ENCODE measurements at regions not wholly inside any gene's neighbourhood (a gene's known extent, or its start where the extent isn't known, plus 50 kb on each side); places are given as distances from the start of the nearest gene placed in this dataset.

DNA sequence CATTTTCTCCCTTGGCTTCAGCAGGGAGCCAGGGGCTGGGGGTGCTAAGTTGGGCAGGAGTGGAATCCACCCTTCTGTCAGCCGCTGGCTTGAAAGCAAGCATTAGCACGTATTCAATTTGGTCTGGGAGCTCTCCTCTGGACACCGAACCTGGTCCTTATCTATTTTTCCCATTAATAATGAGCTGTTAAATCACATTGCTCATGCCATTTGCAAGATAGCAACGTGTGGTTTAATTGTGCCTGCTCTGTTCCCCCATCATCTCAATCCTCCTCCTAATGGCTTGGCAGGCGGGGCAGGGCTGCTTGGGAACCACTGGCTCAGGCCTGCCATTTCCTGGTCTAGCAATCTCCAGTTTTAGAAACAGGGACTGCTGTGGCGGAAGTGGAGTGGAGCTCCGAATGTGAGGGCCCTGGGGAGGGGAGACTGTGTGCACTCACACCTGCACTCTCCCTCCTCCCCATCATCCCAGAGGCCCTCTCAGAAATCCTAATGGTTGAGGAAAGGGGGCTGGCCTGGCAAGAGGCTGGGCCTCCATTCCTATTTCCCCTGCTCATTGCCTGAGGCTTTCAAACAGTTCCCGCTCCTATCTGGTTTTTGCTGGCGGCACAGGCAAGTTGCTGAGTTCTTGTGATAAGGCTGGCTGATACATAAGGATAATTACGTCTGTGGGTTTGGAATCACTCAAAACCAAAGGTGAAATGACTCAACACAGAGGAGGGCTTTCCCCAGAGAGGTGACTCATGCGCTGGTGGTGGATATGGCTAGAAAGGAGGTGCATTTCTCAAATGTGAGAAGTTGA is 201.2 kb upstream of the E2F8 start (continued):
- TF ChIP-seq TEAD1 (CRISPR knock-in tag; IDR thresholded peaks at IDR 0.05) (peak in 1 of 2 experiments; percentile 61; a peak in 1 of 4 replicates), GABPB1 (CRISPR knock-in tag; IDR thresholded peaks at IDR 0.05) (peak; percentile 78), ZNF263 (CRISPR knock-in tag; IDR thresholded peaks at IDR 0.05; ENCODE audit: borderline replicate concordance) (peak; percentile 98), GABPA (tag; conservative IDR thresholded peaks at IDR 0.05; ENCODE audit: low read depth) (peak; percentile 70), KDM1A (IDR thresholded peaks at IDR 0.05) (peak; percentile 93 to 94), MXI1 (IDR thresholded peaks at IDR 0.05; ENCODE audit: low read depth, low read length) (peak; percentile 49; the same call in 1 of the 2 replicates), NCOR1 (IDR thresholded peaks at IDR 0.05) (peak; percentile 97), SPI1 (IDR thresholded peaks at IDR 0.05; ENCODE audit: borderline replicate concordance, low read depth, low read length) (0 out of 2 replicates have a peak, but pooled peaks have one; percentile 22), HDAC2 (IDR thresholded peaks at IDR 0.05) (peak; percentile 86), ZNF79 (CRISPR knock-in tag; IDR thresholded peaks at IDR 0.05; ENCODE audit: low read depth) (no peak), ZNF212 (CRISPR knock-in tag; IDR thresholded peaks at IDR 0.05) (no peak), ZSCAN29 (IDR thresholded peaks at IDR 0.05) (no peak), TAL1 (IDR thresholded peaks at IDR 0.05) (peak; percentile 97), CCNT2 (IDR thresholded peaks at IDR 0.05; ENCODE audit: borderline replicate concordance, extremely low read depth, insufficient read length, low read depth, low read length) (peak; percentile 79), FOXM1 (IDR thresholded peaks at IDR 0.05; ENCODE audit: low read depth) (peak; percentile 95), FOXM1 (CRISPR knock-in tag; IDR thresholded peaks at IDR 0.05; ENCODE audit: low read depth) (no peak), ZNF24 (IDR thresholded peaks at IDR 0.05) (0 out of 2 replicates have a peak, but pooled peaks have one; percentile 28), HDAC1 (IDR thresholded peaks at IDR 0.05) (peak in 1 of 2 experiments; percentile 80; a peak in 2 of 4 replicates), MEIS2 (IDR thresholded peaks at IDR 0.05; ENCODE audit: partially characterized antibody) (peak; percentile 76)
- TF ChIP-seq, protein P1, sequence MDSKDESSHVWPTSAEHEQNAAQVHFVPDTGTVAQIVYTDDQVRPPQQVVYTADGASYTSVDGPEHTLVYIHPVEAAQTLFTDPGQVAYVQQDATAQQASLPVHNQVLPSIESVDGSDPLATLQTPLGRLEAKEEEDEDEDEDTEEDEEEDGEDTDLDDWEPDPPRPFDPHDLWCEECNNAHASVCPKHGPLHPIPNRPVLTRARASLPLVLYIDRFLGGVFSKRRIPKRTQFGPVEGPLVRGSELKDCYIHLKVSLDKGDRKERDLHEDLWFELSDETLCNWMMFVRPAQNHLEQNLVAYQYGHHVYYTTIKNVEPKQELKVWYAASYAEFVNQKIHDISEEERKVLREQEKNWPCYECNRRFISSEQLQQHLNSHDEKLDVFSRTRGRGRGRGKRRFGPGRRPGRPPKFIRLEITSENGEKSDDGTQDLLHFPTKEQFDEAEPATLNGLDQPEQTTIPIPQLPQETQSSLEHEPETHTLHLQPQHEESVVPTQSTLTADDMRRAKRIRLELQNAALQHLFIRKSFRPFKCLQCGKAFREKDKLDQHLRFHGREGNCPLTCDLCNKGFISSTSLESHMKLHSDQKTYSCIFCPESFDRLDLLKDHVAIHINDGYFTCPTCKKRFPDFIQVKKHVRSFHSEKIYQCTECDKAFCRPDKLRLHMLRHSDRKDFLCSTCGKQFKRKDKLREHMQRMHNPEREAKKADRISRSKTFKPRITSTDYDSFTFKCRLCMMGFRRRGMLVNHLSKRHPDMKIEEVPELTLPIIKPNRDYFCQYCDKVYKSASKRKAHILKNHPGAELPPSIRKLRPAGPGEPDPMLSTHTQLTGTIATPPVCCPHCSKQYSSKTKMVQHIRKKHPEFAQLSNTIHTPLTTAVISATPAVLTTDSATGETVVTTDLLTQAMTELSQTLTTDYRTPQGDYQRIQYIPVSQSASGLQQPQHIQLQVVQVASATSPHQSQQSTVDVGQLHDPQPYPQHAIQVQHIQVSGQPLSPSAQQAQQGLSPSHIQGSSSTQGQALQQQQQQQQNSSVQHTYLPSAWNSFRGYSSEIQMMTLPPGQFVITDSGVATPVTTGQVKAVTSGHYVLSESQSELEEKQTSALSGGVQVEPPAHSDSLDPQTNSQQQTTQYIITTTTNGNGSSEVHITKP (IDR thresholded peaks at IDR 0.05; ENCODE audit: partially characterized antibody), result peak; percentile 94
- TF ChIP-seq, protein P2, sequence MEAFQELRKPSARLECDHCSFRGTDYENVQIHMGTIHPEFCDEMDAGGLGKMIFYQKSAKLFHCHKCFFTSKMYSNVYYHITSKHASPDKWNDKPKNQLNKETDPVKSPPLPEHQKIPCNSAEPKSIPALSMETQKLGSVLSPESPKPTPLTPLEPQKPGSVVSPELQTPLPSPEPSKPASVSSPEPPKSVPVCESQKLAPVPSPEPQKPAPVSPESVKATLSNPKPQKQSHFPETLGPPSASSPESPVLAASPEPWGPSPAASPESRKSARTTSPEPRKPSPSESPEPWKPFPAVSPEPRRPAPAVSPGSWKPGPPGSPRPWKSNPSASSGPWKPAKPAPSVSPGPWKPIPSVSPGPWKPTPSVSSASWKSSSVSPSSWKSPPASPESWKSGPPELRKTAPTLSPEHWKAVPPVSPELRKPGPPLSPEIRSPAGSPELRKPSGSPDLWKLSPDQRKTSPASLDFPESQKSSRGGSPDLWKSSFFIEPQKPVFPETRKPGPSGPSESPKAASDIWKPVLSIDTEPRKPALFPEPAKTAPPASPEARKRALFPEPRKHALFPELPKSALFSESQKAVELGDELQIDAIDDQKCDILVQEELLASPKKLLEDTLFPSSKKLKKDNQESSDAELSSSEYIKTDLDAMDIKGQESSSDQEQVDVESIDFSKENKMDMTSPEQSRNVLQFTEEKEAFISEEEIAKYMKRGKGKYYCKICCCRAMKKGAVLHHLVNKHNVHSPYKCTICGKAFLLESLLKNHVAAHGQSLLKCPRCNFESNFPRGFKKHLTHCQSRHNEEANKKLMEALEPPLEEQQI (IDR thresholded peaks at IDR 0.05), result peak; percentile 81
- TF ChIP-seq, protein P3, sequence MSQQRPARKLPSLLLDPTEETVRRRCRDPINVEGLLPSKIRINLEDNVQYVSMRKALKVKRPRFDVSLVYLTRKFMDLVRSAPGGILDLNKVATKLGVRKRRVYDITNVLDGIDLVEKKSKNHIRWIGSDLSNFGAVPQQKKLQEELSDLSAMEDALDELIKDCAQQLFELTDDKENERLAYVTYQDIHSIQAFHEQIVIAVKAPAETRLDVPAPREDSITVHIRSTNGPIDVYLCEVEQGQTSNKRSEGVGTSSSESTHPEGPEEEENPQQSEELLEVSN (IDR thresholded peaks at IDR 0.05; ENCODE audit: borderline replicate concordance in 1 of 2, extremely low read depth in 1 of 2, insufficient read depth in 1 of 2, insufficient read length in 1 of 2, low read depth in 1 of 2, low read length in 1 of 2, poor library complexity in 1 of 2, severe bottlenecking in 1 of 2), result peak in 1 of 2 experiments; percentile 47
